HG02973 (cell line): ENCODE measurements at regions not wholly inside any gene's neighbourhood (a gene's known extent, or its start where the extent isn't known, plus 50 kb on each side); places are given as distances from the start of the nearest gene placed in this dataset.

ENCODE experiments used
- ATAC-seq: cut with Tn5 transposase; IDR thresholded peaks from one replicate; pipeline ENCODE4 v1.9.1; 2021; ENCODE audit warnings: moderate library complexity; ENCODE audit not compliant: unreplicated experiment

GRCh38 chr11:25859776-25860175, 472.2 kb upstream of the ANO3 start:
- no peak for ATAC-seq

GRCh38 chr11:25860677-25861450, 471.1 kb upstream of the ANO3 start:
- ATAC-seq, result no peak

GRCh38 chr11:25862159-25862558, 469.8 kb upstream of the ANO3 start:
- ATAC-seq, result no peak

GRCh38 chr11:25863986-25864385, 467.9 kb upstream of the ANO3 start:
- no peak for ATAC-seq

GRCh38 chr11:25876456-25876965, 455.4 kb upstream of the ANO3 start:
- ATAC-seq, result no peak

GRCh38 chr11:25886036-25886435, 445.9 kb upstream of the ANO3 start:
- ATAC-seq, result no peak

GRCh38 chr11:25890626-25891260, 441.2 kb upstream of the ANO3 start:
- no peak for ATAC-seq

GRCh38 chr11:25891960-25892359, 440.0 kb upstream of the ANO3 start:
- no peak for ATAC-seq

- no peak for ATAC-seq
These were observed 432.2 kb upstream of the ANO3 start for GRCh38 chr11:25899617-25900160.

DNA sequence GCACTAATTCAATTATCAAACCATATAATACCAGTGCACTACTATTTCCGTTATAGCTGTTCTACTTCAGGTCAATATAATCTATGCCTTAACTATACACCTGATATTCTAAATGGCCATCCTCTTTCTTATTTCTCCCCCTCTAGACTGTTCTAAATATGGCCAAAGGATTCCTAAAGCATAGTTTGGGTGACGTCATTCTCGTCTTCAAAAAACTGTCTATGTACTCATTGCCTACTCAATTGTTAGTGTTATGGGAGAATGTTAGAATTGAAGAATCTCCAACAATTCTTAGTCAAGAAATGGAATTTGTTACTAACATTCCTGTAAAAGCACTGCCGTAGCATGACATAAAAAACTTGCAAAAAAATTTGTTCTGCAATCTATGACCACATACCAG, 431.1 kb upstream of the ANO3 start:
- no peak for ATAC-seq

- no peak for ATAC-seq
These were observed 430.5 kb upstream of the ANO3 start for GRCh38 chr11:25901415-25901814.

GRCh38 chr11:25902476-25902875, 429.5 kb upstream of the ANO3 start:
- no peak for ATAC-seq

DNA sequence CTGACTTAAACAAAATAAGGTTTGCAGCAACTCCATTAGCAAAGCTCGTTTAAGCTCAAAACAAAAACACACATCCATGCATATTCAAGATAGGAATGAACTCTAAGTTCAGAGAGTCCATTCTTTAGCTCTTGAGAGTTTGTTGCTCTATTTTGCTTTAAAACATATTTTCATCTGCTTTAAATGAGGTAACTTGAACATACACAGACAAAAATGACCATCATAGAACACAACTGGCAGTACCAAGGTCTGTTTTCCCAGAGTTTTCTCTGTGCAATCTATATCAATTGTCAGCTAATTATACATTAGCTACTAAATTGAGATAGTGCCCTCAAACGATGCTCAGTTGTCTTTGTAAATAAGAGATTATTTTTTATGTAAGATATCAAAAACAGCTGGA, 423.2 kb upstream of the ANO3 start:
- no peak for ATAC-seq

- no peak for ATAC-seq
These were observed 421.8 kb upstream of the ANO3 start for GRCh38 chr11:25910086-25910485.

- ATAC-seq, result no peak
These were observed 411.6 kb upstream of the ANO3 start for GRCh38 chr11:25920356-25920755.

DNA sequence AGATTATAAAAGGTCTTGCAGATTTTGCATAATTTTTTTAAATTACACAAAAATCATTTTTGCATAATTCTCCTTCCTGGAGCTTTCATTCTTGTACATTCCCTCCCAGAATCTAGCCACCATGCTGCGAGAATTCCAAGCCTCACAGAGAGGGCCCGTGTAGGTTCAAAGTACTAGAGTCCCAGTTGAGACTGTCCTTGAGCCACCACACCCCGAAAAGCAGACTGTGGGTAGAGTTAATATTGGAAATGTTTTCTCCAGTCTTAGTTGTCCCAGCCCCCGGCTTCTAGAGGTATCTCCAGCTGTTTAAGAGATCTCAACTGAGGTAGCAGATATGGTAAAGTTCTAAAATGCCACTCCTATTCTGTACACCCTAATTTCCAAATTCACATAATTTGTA, 407.3 kb upstream of the ANO3 start:
- no peak for ATAC-seq

- no peak for ATAC-seq
These were observed 406.6 kb upstream of the ANO3 start for GRCh38 chr11:25925359-25925758.

DNA sequence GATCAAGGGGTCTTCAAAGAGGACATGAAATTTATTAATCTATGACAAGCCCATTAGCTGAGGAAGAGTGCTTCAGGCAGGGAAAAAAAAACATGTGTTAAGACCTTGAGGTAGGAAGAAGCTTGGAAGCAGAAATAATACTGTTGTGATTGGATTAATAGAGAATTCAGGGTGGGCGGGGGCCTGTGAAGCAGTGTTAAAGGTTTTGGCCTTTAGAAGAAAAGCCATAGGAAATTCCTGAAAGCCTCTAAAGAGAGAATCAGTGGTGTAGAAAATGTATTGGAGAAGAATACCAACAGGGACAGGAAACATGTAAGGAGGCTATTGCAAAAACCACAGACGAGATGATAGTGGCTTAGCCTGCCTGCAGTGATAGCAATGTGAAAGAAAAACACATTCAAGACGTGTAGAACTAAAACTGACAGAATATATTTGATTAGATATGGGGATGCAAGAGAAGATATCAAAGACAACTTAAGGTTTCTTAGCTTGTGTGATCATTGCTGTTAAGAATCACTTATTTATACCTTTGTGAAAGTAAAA, 404.4 kb upstream of the ANO3 start:
- no peak for ATAC-seq

GRCh38 chr11:25928076-25928475, 403.9 kb upstream of the ANO3 start:
- ATAC-seq, result no peak

GRCh38 chr11:25938952-25939351, 393.0 kb upstream of the ANO3 start:
- ATAC-seq, result no peak

GRCh38 chr11:25939691-25940090, 392.2 kb upstream of the ANO3 start:
- ATAC-seq, result no peak

DNA sequence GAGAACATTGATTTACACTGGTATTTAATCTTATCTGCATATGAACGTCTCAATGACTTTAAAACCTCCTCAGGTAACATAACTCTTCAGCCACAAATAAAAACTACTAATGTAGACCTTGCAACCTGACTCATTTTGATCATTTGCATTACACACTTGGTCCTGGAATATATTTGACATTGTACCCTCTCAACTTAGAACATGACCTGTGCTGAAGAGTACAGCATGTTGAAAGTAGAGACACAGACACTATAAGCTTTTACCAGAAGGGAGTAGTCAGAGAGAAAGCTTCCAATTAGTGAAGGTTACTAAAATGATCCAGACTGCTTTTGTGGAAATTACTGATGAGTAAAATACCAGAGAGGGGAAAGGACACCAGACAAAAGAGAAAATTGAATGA, 390.6 kb upstream of the ANO3 start:
- ATAC-seq, result no peak
